Progenitor cell of endocrine pancreas (in vitro differentiated cells): ENCODE measurements at regions not wholly inside any gene's neighbourhood (a gene's known extent, or its start where the extent isn't known, plus 50 kb on each side); places are given as distances from the start of the nearest gene placed in this dataset.

Experiments
- DNase-seq: peaks from one replicate; pipeline ENCODE4 v3.0.0; 2021; ENCODE audit warnings: low spot score; ENCODE audit not compliant: unreplicated experiment
- H3K27ac Mint-ChIP-seq: 2 replicates; pipeline ENCODE4 v1.8.0; 2021; ENCODE audit warnings: mild to moderate bottlenecking, moderate library complexity, mixed read lengths
- H3K27me3 Mint-ChIP-seq: 2 replicates; pipeline ENCODE4 v1.8.0; 2021; ENCODE audit warnings: mixed read lengths
- H3K36me3 Mint-ChIP-seq: 2 replicates; pipeline ENCODE4 v1.8.0; 2022; ENCODE audit warnings: mixed read lengths; ENCODE audit not compliant: insufficient read depth
- H3K4me1 Mint-ChIP-seq: 2 replicates; pipeline ENCODE4 v1.8.0; 2021; ENCODE audit warnings: low read depth, mixed read lengths
- H3K4me3 Mint-ChIP-seq: 2 replicates; pipeline ENCODE4 v1.8.0; 2021; ENCODE audit warnings: low read depth, mild to moderate bottlenecking, moderate library complexity, mixed read lengths
- H3K9me3 Mint-ChIP-seq: 2 replicates; pipeline ENCODE4 v1.8.0; 2021; ENCODE audit warnings: low read depth, mixed read lengths
- TF ChIP-seq, protein P1 (sequence below): fragments of 200-600 bp; sonication (generic); IDR thresholded peaks from one replicate; pipeline ENCODE4 v1.5.0; 2021; ENCODE audit warnings: antibody characterized with exemption, mild to moderate bottlenecking; ENCODE audit not compliant: unreplicated experiment

GRCh38 chr2:167712275-167712674 lies 535.1 kb downstream of the STK39 start:
- no peaks in the 10 kb centered on the region for H3K27me3 Mint-ChIP-seq
- no peak overlapping the region for H3K27ac Mint-ChIP-seq
- no peak for DNase-seq
- peaks cover 19% of the 10 kb centered on the region for H3K36me3 Mint-ChIP-seq
- no peak overlapping the region for H3K4me3 Mint-ChIP-seq
- H3K4me1 Mint-ChIP-seq: peaks cover 6% of the 10 kb centered on the region
- peaks cover 8% of the 10 kb centered on the region for H3K9me3 Mint-ChIP-seq
- TF ChIP-seq, protein P1, sequence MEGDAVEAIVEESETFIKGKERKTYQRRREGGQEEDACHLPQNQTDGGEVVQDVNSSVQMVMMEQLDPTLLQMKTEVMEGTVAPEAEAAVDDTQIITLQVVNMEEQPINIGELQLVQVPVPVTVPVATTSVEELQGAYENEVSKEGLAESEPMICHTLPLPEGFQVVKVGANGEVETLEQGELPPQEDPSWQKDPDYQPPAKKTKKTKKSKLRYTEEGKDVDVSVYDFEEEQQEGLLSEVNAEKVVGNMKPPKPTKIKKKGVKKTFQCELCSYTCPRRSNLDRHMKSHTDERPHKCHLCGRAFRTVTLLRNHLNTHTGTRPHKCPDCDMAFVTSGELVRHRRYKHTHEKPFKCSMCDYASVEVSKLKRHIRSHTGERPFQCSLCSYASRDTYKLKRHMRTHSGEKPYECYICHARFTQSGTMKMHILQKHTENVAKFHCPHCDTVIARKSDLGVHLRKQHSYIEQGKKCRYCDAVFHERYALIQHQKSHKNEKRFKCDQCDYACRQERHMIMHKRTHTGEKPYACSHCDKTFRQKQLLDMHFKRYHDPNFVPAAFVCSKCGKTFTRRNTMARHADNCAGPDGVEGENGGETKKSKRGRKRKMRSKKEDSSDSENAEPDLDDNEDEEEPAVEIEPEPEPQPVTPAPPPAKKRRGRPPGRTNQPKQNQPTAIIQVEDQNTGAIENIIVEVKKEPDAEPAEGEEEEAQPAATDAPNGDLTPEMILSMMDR: no peak

DNA sequence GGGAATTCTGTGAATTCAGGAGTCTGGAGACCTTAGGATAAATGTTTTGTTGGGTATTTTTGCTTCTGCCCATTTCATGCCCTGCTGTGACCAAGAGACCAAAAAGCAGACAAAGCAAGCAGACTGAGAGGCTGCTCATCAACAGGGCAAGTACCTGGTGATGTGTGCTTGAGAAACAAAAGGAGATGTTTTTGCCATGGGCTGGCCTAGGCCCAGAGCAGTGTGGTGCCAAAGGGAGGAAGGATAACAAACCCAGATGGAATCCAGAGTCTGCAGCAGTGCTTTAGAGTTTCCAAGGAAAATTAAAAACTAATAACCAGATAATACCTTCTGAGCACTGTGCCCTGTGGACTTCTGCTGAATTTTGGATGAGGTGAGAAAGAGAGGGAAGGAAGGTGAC lies 538.4 kb downstream of the STK39 start:
- peaks cover 6% of the 10 kb centered on the region for H3K4me1 Mint-ChIP-seq
- DNase-seq: no peak
- no peaks in the 10 kb centered on the region for H3K9me3 Mint-ChIP-seq
- TF ChIP-seq, protein P1: no peak
- H3K27me3 Mint-ChIP-seq: no peaks in the 10 kb centered on the region
- peaks cover 5% of the 10 kb centered on the region for H3K36me3 Mint-ChIP-seq
- no peak overlapping the region for H3K27ac Mint-ChIP-seq
- no peak overlapping the region for H3K4me3 Mint-ChIP-seq

GRCh38 chr2:167706800-167707199 lies 540.6 kb downstream of the STK39 start:
- no peaks in the 10 kb centered on the region for H3K9me3 Mint-ChIP-seq
- no peak overlapping the region for H3K4me3 Mint-ChIP-seq
- DNase-seq: no peak
- TF ChIP-seq, protein P1: no peak
- H3K27me3 Mint-ChIP-seq: no peaks in the 10 kb centered on the region
- peaks cover 6% of the 10 kb centered on the region for H3K4me1 Mint-ChIP-seq
- no peak overlapping the region for H3K27ac Mint-ChIP-seq
- peaks cover 5% of the 10 kb centered on the region for H3K36me3 Mint-ChIP-seq

DNA sequence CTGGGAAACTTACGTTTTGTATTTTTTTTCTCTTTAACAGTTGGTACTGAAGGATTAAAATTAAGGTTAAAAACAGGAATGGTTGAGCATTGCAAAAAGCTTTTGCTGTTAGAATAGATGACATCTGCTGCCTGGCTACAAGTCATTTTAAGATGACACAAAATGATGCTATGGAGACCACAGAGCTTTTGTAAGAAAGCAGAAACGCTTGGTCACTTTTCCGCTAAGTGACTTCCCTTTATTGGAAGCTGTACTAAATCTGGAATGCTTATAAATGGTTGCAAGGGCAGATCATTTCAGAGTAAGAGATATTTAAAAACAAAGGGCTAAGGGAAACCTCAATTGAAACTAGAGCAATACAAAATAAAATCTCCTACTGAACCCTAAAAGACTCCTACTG lies 544.0 kb downstream of the STK39 start:
- TF ChIP-seq, protein P1: no peak
- Mint-ChIP-seq H3K36me3 (peaks cover 3% of the 10 kb centered on the region), H3K27ac (no peak overlapping the region), H3K4me1 (no peaks in the 10 kb centered on the region), H3K27me3 (no peaks in the 10 kb centered on the region), H3K9me3 (no peaks in the 10 kb centered on the region), H3K4me3 (no peak overlapping the region)
- DNase-seq: no peak

- no peaks in the 10 kb centered on the region for H3K9me3 Mint-ChIP-seq
- H3K27me3 Mint-ChIP-seq: no peaks in the 10 kb centered on the region
Measured at GRCh38 chr2:167702227-167702626, 545.2 kb downstream of the STK39 start.

More at GRCh38 chr2:167702227-167702626, 545.2 kb downstream of the STK39 start:
- Mint-ChIP-seq H3K36me3 (peaks cover 1% of the 10 kb centered on the region), H3K4me3 (no peak overlapping the region), H3K27ac (no peak overlapping the region), H3K4me1 (peaks cover 2% of the 10 kb centered on the region)
- DNase-seq: no peak
- TF ChIP-seq, protein P1: no peak
